ENCODE measurements at regions not wholly inside any gene's neighbourhood (a gene's known extent, or its start where the extent isn't known, plus 50 kb on each side); places are given as distances from the start of the nearest gene placed in this dataset.

- no peak overlapping the region for H3K4me3 ChIP-seq (replicated peaks; ENCODE audit: low read depth, low read length)
- DNase-seq (ENCODE audit: low read depth), result no peak
- no peak for TF ChIP-seq CTCF (IDR thresholded peaks at IDR 0.05; ENCODE audit: low read length, missing control alignments)
These were observed 170.6 kb upstream of the EYA4 start for GRCh38 chr6:133070410-133071043.

GRCh38 chr6:133079901-133080300, 161.3 kb upstream of the EYA4 start:
- TF ChIP-seq CTCF (IDR thresholded peaks at IDR 0.05; ENCODE audit: low read length, missing control alignments), result no peak
- DNase-seq (ENCODE audit: low read depth), result no peak
- H3K4me3 ChIP-seq (replicated peaks; ENCODE audit: low read depth, low read length), result no peak overlapping the region

GRCh38 chr6:133083248-133083967, 157.7 kb upstream of the EYA4 start:
- no peak for TF ChIP-seq CTCF (IDR thresholded peaks at IDR 0.05; ENCODE audit: low read length, missing control alignments)
- DNase-seq (ENCODE audit: low read depth), result no peak
- no peak overlapping the region for H3K4me3 ChIP-seq (replicated peaks; ENCODE audit: low read depth, low read length)

GRCh38 chr6:133085471-133085870, 155.7 kb upstream of the EYA4 start:
- no peak for TF ChIP-seq CTCF (IDR thresholded peaks at IDR 0.05; ENCODE audit: low read length, missing control alignments)
- H3K4me3 ChIP-seq (replicated peaks; ENCODE audit: low read depth, low read length), result no peak overlapping the region
- no peak for DNase-seq (ENCODE audit: low read depth)

GRCh38 chr6:133085896-133086295, 155.3 kb upstream of the EYA4 start:
- TF ChIP-seq CTCF (IDR thresholded peaks at IDR 0.05; ENCODE audit: low read length, missing control alignments), result no peak
- DNase-seq (ENCODE audit: low read depth), result no peak
- H3K4me3 ChIP-seq (replicated peaks; ENCODE audit: low read depth, low read length), result no peak overlapping the region

- no peak for TF ChIP-seq CTCF (IDR thresholded peaks at IDR 0.05; ENCODE audit: low read length, missing control alignments)
- H3K4me3 ChIP-seq (replicated peaks; ENCODE audit: low read depth, low read length), result no peak overlapping the region
- no peak for DNase-seq (ENCODE audit: low read depth)
These were observed 152.0 kb upstream of the EYA4 start for GRCh38 chr6:133088931-133089695.

Measured in fibroblast of pulmonary artery (primary cell).